ENCODE measurements at regions not wholly inside any gene's neighbourhood (a gene's known extent, or its start where the extent isn't known, plus 50 kb on each side); places are given as distances from the start of the nearest gene placed in this dataset.

GRCh38 chr4:37771771-37772170 lies 54.7 kb upstream of the PGM2 start:
- Histone ChIP-seq H3K4me3 (replicated peaks in 1 of 2; ENCODE audit: low read depth in 1 of 2, low read length in 2 of 2) (no peak overlapping the region), H3K9me3 (ENCODE audit: control insufficient read depth in 1 of 2, insufficient read depth in 1 of 2, low read depth in 1 of 2, low read length in 2 of 2) (no peaks in the 10 kb centered on the region), H3K27ac (ENCODE audit: low read depth, low read length) (no peak overlapping the region), H3K9ac (ENCODE audit: low read length) (no peak overlapping the region), H3K4me2 (ENCODE audit: low read length) (no peak overlapping the region), H3K36me3 (ENCODE audit: control insufficient read depth in 1 of 2, insufficient read depth in 2 of 2, low read length in 2 of 2) (no peaks in the 10 kb centered on the region), H3K27me3 (ENCODE audit: insufficient read depth, low read length) (no peaks in the 10 kb centered on the region), H4K20me1 (ENCODE audit: insufficient read depth) (no peaks in the 10 kb centered on the region), H3K4me1 (ENCODE audit: control insufficient read depth in 1 of 2, insufficient read depth in 2 of 2, low read length in 2 of 2) (no peaks in the 10 kb centered on the region), H3K9me2 (ENCODE audit: insufficient read depth) (no peaks in the 10 kb centered on the region), H2AFZ (ENCODE audit: low read depth, low read length, poor library complexity, severe bottlenecking) (no peak overlapping the region), H3K79me2 (ENCODE audit: insufficient read depth, low read length) (no peaks in the 10 kb centered on the region)
- CTCF ChIA-PET, result no interaction called here
- DNase-seq (ENCODE audit: low read depth, low spot score) (no peak), ATAC-seq (no peak)
- TF ChIP-seq REST (IDR thresholded peaks at IDR 0.05; ENCODE audit: low read depth) (no peak), JUND (IDR thresholded peaks at IDR 0.05) (no peak), YY1 (IDR thresholded peaks at IDR 0.05; ENCODE audit: extremely low read depth, insufficient replicate concordance, low read depth, low read length) (no peak), MAX (IDR thresholded peaks at IDR 0.05) (no peak), RAD21 (IDR thresholded peaks at IDR 0.05; ENCODE audit: low read depth) (no peak), TCF7L2 (IDR thresholded peaks at IDR 0.05; ENCODE audit: borderline replicate concordance, extremely low read depth, insufficient read depth, insufficient read length) (no peak), POLR2AphosphoS5 (IDR thresholded peaks at IDR 0.05; ENCODE audit: low read depth, low read length) (no peak), EGR1 (IDR thresholded peaks at IDR 0.05; ENCODE audit: low read depth) (no peak), SP1 (IDR thresholded peaks at IDR 0.05; ENCODE audit: low read depth) (no peak), CBX3 (IDR thresholded peaks at IDR 0.05; ENCODE audit: low read depth) (no peak), SIN3A (IDR thresholded peaks at IDR 0.05; ENCODE audit: low read depth) (no peak), ZFX (IDR thresholded peaks at IDR 0.05) (no peak), EZH2 (IDR thresholded peaks at IDR 0.05) (no peak), EZH2phosphoT487 (IDR thresholded peaks at IDR 0.05; ENCODE audit: borderline replicate concordance) (no peak), SRF (IDR thresholded peaks at IDR 0.05; ENCODE audit: low read depth) (no peak)
- TF ChIP-seq, protein P1, sequence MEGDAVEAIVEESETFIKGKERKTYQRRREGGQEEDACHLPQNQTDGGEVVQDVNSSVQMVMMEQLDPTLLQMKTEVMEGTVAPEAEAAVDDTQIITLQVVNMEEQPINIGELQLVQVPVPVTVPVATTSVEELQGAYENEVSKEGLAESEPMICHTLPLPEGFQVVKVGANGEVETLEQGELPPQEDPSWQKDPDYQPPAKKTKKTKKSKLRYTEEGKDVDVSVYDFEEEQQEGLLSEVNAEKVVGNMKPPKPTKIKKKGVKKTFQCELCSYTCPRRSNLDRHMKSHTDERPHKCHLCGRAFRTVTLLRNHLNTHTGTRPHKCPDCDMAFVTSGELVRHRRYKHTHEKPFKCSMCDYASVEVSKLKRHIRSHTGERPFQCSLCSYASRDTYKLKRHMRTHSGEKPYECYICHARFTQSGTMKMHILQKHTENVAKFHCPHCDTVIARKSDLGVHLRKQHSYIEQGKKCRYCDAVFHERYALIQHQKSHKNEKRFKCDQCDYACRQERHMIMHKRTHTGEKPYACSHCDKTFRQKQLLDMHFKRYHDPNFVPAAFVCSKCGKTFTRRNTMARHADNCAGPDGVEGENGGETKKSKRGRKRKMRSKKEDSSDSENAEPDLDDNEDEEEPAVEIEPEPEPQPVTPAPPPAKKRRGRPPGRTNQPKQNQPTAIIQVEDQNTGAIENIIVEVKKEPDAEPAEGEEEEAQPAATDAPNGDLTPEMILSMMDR (IDR thresholded peaks at IDR 0.05 in 2 of 3, conservative IDR thresholded peaks at IDR 0.05 in 1 of 3; ENCODE audit: borderline replicate concordance in 1 of 3, insufficient read depth in 1 of 3, low read depth in 2 of 3, low read length in 2 of 3), result no peak
- TF ChIP-seq, protein P2, sequence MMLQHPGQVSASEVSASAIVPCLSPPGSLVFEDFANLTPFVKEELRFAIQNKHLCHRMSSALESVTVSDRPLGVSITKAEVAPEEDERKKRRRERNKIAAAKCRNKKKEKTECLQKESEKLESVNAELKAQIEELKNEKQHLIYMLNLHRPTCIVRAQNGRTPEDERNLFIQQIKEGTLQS (IDR thresholded peaks at IDR 0.05), result no peak
- RAD21 ChIA-PET (ENCODE audit: low non-redundant PET in 1 of 2, low total read pairs in 2 of 2, uncharacterized antibody in 2 of 2, unreplicated experiment in 2 of 2), result no interaction called here
- intact Hi-C loops (cut with micrococcal nuclease), result no loop called here
- POLR2A ChIA-PET, result no interaction called here
- no TSS peak for BruUV-seq (replicated peaks)
